SK-N-SH treated with all-trans-retinoic acid at 6 μM for 48 hours (cell line): ENCODE measurements at regions not wholly inside any gene's neighbourhood (a gene's known extent, or its start where the extent isn't known, plus 50 kb on each side); places are given as distances from the start of the nearest gene placed in this dataset.

Experiments
- ARNTL ChIP-seq: fragments of 450-650 bp; formaldehyde crosslinking; IDR thresholded peaks from 2 replicates; pipeline ENCODE4 v1.5.0; 2020; ENCODE audit warnings: low read depth, mild to moderate bottlenecking, moderate library complexity, borderline replicate concordance
- ESRRG ChIP-seq: fragments of 250-450 bp; sonication (Bioruptor Pico); IDR thresholded peaks from 2 replicates; pipeline ENCODE4 v1.6.1; 2021; ENCODE audit warnings: mild to moderate bottlenecking
- ISL1 ChIP-seq: fragments of 250-450 bp; sonication (Bioruptor Pico); IDR thresholded peaks from 2 replicates; pipeline ENCODE4 v2.1.2; 2022; ENCODE audit warnings: mild to moderate bottlenecking, moderate library complexity
- OSR1 ChIP-seq: fragments of 250-450 bp; sonication (Bioruptor Pico); IDR thresholded peaks from 2 replicates; pipeline ENCODE4 v1.8.0; 2022; ENCODE audit warnings: moderate library complexity, mild to moderate bottlenecking, inconsistent platforms
- PATZ1 ChIP-seq: fragments of 250-450 bp; sonication (Bioruptor Pico); IDR thresholded peaks from 2 replicates; pipeline ENCODE4 v1.8.0; 2020; ENCODE audit warnings: mild to moderate bottlenecking, moderate library complexity, borderline replicate concordance
- TCF4 ChIP-seq: fragments of 250-450 bp; sonication (Bioruptor Pico); IDR thresholded peaks from 2 replicates; pipeline ENCODE4 v1.8.0; 2021; ENCODE audit warnings: mild to moderate bottlenecking, moderate library complexity, borderline replicate concordance
- ZFP30 ChIP-seq: fragments of 450-650 bp; formaldehyde crosslinking; IDR thresholded peaks from 2 replicates; pipeline ENCODE4 v1.5.0; 2022; ENCODE audit warnings: mild to moderate bottlenecking, moderate library complexity

- TF ChIP-seq ZFP30 (CRISPR knock-in tag) (no peak), ISL1 (CRISPR knock-in tag) (no peak), ESRRG (CRISPR knock-in tag) (no peak), TCF4 (CRISPR knock-in tag) (no peak), OSR1 (CRISPR knock-in tag) (no peak), PATZ1 (CRISPR knock-in tag) (no peak), ARNTL (CRISPR knock-in tag) (no peak)
Observed at GRCh38 chr2:13660231-13660630, 943.5 kb downstream of the TRIB2 start.
